NT2/D1 (cell line): ENCODE measurements at regions not wholly inside any gene's neighbourhood (a gene's known extent, or its start where the extent isn't known, plus 50 kb on each side); places are given as distances from the start of the nearest gene placed in this dataset.

Experiments
- SUZ12 ChIP-seq: IDR thresholded peaks from 2 replicates; pipeline ENCODE4 v1.6.1; 2011; ENCODE audit not compliant: insufficient read length, insufficient read depth; ENCODE audit errors: extremely low read depth
- ZNF274 ChIP-seq: IDR thresholded peaks from 2 replicates; pipeline ENCODE4 v1.6.1; 2011; ENCODE audit warnings: mild to moderate bottlenecking, low read depth, low read length

DNA sequence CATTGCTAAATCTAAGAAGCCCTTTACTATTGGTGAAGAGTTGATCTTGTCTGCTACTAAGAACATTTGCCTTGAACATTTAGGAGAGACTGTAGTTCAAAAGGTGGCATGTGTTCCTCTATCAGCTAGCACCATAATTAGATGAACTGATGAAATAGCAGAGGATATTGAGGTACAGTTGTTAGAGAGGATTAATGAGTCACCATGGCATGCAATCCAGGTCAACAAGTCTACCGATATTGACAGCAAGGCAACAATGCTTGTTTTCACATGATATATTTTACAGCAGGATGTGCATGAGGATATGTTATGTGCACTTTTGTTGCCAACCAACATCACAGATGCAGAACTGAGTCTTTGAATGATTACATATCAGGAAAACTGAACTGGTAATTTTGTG is 134.3 kb upstream of the CDH9 start:
- TF ChIP-seq ZNF274 = no peak
- TF ChIP-seq SUZ12 = no peak
